ENCODE measurements at regions not wholly inside any gene's neighbourhood (a gene's known extent, or its start where the extent isn't known, plus 50 kb on each side); places are given as distances from the start of the nearest gene placed in this dataset.

- Histone ChIP-seq H3K4me3 (ENCODE audit: low read depth, low read length) (no peak overlapping the region), H3K9me3 (ENCODE audit: severe bottlenecking) (no peaks in the 10 kb centered on the region), H3K27me3 (ENCODE audit: insufficient read depth, low read depth, severe bottlenecking) (no peaks in the 10 kb centered on the region), H3K36me3 (no peaks in the 10 kb centered on the region), H3K27ac (no peak overlapping the region)
- TF ChIP-seq CTCF (IDR thresholded peaks at IDR 0.05; ENCODE audit: low read depth, low read length): no peak
- DNase-seq: no peak
These were observed 233.2 kb upstream of the SEMA6D start for GRCh38 chr15:47484059-47484458.

GRCh38 chr15:47484997-47485396 is 232.3 kb upstream of the SEMA6D start:
- no peaks in the 10 kb centered on the region for H3K36me3 ChIP-seq
- no peaks in the 10 kb centered on the region for H3K9me3 ChIP-seq (ENCODE audit: severe bottlenecking)
- no peak for DNase-seq
- H3K27ac ChIP-seq: no peak overlapping the region
- H3K4me3 ChIP-seq (ENCODE audit: low read depth, low read length): no peak overlapping the region
- TF ChIP-seq CTCF (IDR thresholded peaks at IDR 0.05; ENCODE audit: low read depth, low read length): no peak
- H3K27me3 ChIP-seq (ENCODE audit: insufficient read depth, low read depth, severe bottlenecking): no peaks in the 10 kb centered on the region

GRCh38 chr15:47485419-47485818 is 231.9 kb upstream of the SEMA6D start:
- no peak for TF ChIP-seq CTCF (IDR thresholded peaks at IDR 0.05; ENCODE audit: low read depth, low read length)
- H3K27ac ChIP-seq: no peak overlapping the region
- H3K27me3 ChIP-seq (ENCODE audit: insufficient read depth, low read depth, severe bottlenecking): no peaks in the 10 kb centered on the region
- H3K36me3 ChIP-seq: no peaks in the 10 kb centered on the region
- no peaks in the 10 kb centered on the region for H3K9me3 ChIP-seq (ENCODE audit: severe bottlenecking)
- no peak for DNase-seq
- no peak overlapping the region for H3K4me3 ChIP-seq (ENCODE audit: low read depth, low read length)

GRCh38 chr15:47486040-47486439 is 231.3 kb upstream of the SEMA6D start:
- DNase-seq: no peak

GRCh38 chr15:47492195-47492594 is 225.1 kb upstream of the SEMA6D start:
- Histone ChIP-seq H3K36me3 (no peaks in the 10 kb centered on the region), H3K27me3 (ENCODE audit: insufficient read depth, low read depth, severe bottlenecking) (no peaks in the 10 kb centered on the region), H3K27ac (no peak overlapping the region), H3K4me3 (ENCODE audit: low read depth, low read length) (no peak overlapping the region), H3K9me3 (ENCODE audit: severe bottlenecking) (no peaks in the 10 kb centered on the region)
- TF ChIP-seq CTCF (IDR thresholded peaks at IDR 0.05; ENCODE audit: low read depth, low read length): no peak
- DNase-seq: no peak

More at GRCh38 chr15:47486040-47486439, 231.3 kb upstream of the SEMA6D start:
- no peaks in the 10 kb centered on the region for H3K27me3 ChIP-seq (ENCODE audit: insufficient read depth, low read depth, severe bottlenecking)
- TF ChIP-seq CTCF (IDR thresholded peaks at IDR 0.05; ENCODE audit: low read depth, low read length): no peak
- no peak overlapping the region for H3K27ac ChIP-seq
- H3K36me3 ChIP-seq: no peaks in the 10 kb centered on the region
- H3K9me3 ChIP-seq (ENCODE audit: severe bottlenecking): no peaks in the 10 kb centered on the region
- no peak overlapping the region for H3K4me3 ChIP-seq (ENCODE audit: low read depth, low read length)

Measured in WERI-Rb-1 (cell line).